ENCODE measurements at regions not wholly inside any gene's neighbourhood (a gene's known extent, or its start where the extent isn't known, plus 50 kb on each side); places are given as distances from the start of the nearest gene placed in this dataset.
"Not testable (repeated sequence)": the region's sequence is repeated elsewhere in the genome, so short reads cannot be mapped to it uniquely, and the experiment has no call there.

- no peak for DNase-seq
Observed at GRCh38 chr10:44569193-44570091, 184.5 kb upstream of the CXCL12 start.

GRCh38 chr10:44571701-44572100 lies 186.8 kb upstream of the CXCL12 start:
- no peak for DNase-seq

- no peak for DNase-seq
Observed at GRCh38 chr10:44572146-44572545, 187.2 kb upstream of the CXCL12 start.

GRCh38 chr10:44573821-44574220 lies 188.9 kb upstream of the CXCL12 start:
- no peak for DNase-seq

GRCh38 chr10:44574596-44575480 lies 189.9 kb upstream of the CXCL12 start:
- DNase-seq = no peak

GRCh38 chr10:44575601-44576380 lies 190.9 kb upstream of the CXCL12 start:
- no peak for DNase-seq

- DNase-seq = no peak
Observed at GRCh38 chr10:44576702-44577191, 191.8 kb upstream of the CXCL12 start.

- DNase-seq = no peak
Observed at GRCh38 chr10:44577533-44577932, 192.6 kb upstream of the CXCL12 start.

- no peak for DNase-seq
Observed at GRCh38 chr10:44578271-44578670, 193.4 kb upstream of the CXCL12 start.

GRCh38 chr10:44578963-44579362 lies 194.1 kb upstream of the CXCL12 start:
- not testable (repeated sequence) for DNase-seq

GRCh38 chr10:44581996-44582395 lies 197.1 kb upstream of the CXCL12 start:
- no peak for DNase-seq

GRCh38 chr10:44587488-44588318 lies 202.8 kb upstream of the CXCL12 start:
- DNase-seq = no peak

- DNase-seq = no peak
Observed at GRCh38 chr10:44589181-44589943, 204.5 kb upstream of the CXCL12 start.

- DNase-seq = no peak
Observed at GRCh38 chr10:44589944-44590449, 205.1 kb upstream of the CXCL12 start.

GRCh38 chr10:44591911-44592310 lies 207.0 kb upstream of the CXCL12 start:
- DNase-seq = no peak

GRCh38 chr10:44593952-44594351 lies 209.1 kb upstream of the CXCL12 start:
- no peak for DNase-seq

GRCh38 chr10:44607116-44607515 lies 222.2 kb upstream of the CXCL12 start:
- no peak for DNase-seq

GRCh38 chr10:44618910-44619309 lies 234.0 kb upstream of the CXCL12 start:
- DNase-seq = no peak

GRCh38 chr10:44619521-44619920 lies 234.6 kb upstream of the CXCL12 start:
- no peak for DNase-seq

- no peak for DNase-seq
Observed at GRCh38 chr10:44619975-44620374, 235.1 kb upstream of the CXCL12 start.
